ENCODE measurements at regions not wholly inside any gene's neighbourhood (a gene's known extent, or its start where the extent isn't known, plus 50 kb on each side); places are given as distances from the start of the nearest gene placed in this dataset.

- TF ChIP-seq, protein P1, sequence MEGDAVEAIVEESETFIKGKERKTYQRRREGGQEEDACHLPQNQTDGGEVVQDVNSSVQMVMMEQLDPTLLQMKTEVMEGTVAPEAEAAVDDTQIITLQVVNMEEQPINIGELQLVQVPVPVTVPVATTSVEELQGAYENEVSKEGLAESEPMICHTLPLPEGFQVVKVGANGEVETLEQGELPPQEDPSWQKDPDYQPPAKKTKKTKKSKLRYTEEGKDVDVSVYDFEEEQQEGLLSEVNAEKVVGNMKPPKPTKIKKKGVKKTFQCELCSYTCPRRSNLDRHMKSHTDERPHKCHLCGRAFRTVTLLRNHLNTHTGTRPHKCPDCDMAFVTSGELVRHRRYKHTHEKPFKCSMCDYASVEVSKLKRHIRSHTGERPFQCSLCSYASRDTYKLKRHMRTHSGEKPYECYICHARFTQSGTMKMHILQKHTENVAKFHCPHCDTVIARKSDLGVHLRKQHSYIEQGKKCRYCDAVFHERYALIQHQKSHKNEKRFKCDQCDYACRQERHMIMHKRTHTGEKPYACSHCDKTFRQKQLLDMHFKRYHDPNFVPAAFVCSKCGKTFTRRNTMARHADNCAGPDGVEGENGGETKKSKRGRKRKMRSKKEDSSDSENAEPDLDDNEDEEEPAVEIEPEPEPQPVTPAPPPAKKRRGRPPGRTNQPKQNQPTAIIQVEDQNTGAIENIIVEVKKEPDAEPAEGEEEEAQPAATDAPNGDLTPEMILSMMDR (conservative IDR thresholded peaks at IDR 0.05; ENCODE audit: low read depth, low read length), result no peak
- no peak for TF ChIP-seq EZH2 (IDR thresholded peaks at IDR 0.05; ENCODE audit: low read length, unreplicated experiment)
Measured at GRCh38 chr13:56378566-56378965, 762.2 kb upstream of the PRR20A start.

All from PC-3 (cell line).